ENCODE measurements at regions not wholly inside any gene's neighbourhood (a gene's known extent, or its start where the extent isn't known, plus 50 kb on each side); places are given as distances from the start of the nearest gene placed in this dataset.
"Not testable (repeated sequence)": the region's sequence is repeated elsewhere in the genome, so short reads cannot be mapped to it uniquely, and the experiment has no call there.

DNA sequence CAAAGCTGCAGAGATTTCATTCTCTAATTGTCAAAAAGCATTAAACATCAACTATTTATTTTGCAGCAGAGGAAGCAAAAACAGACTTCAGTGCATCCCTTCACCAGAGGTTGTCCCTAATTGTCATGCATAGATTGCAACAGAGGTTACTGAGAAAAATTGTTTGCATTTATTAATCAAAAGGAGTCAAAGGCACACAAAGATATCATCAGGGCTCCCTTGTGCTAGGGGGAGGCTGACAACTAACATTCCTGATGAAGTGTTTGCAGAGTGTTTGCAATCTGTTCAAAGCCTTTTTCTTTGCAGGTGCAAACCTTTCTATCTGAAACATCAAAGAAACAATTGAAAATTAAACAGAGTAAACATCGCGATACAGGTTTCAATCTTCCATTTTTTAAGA is 227.5 kb downstream of the TEX36 start:
- DNase-seq (ENCODE audit: low spot score) = no peak

DNA sequence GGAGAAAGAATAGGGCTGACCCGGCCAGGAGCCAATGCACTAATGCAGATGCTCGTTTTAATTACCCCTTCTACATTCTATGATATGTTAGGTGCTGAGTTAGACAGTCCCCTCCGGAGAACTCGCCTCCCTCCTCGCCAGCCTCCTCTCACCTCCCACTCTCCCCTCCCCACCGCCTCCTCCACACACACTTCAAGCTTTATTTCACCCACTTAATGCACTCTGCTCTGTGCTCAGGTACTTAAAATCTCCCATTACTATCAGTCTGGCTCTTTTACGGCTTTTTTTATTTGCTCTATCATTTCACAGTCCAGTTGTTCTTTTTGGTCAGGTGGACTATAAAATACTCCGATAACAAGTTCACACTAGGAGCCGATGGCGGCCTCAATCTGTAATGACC is 231.6 kb downstream of the TEX36 start:
- no peak for DNase-seq (ENCODE audit: low spot score)

DNA sequence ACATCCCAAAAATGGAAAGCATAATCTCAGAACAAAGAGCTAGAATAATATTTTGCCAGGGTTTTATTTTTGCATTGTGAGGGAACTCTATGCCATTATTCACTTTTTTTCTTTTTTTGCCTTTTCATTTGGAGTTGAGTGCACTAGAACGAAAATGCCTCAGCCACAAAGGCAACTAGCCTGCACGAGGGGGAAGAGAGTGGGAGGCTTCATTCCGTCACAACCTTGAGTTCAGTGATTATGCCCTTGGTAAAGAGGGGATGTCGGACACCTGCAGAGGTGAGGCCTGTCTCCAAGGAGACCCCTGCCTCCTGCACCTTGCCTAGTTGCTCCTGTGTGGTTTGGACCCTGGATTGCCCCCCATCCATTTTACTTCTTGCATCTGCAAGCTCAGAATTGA is 232.7 kb downstream of the TEX36 start:
- no peak for DNase-seq (ENCODE audit: low spot score)

DNA sequence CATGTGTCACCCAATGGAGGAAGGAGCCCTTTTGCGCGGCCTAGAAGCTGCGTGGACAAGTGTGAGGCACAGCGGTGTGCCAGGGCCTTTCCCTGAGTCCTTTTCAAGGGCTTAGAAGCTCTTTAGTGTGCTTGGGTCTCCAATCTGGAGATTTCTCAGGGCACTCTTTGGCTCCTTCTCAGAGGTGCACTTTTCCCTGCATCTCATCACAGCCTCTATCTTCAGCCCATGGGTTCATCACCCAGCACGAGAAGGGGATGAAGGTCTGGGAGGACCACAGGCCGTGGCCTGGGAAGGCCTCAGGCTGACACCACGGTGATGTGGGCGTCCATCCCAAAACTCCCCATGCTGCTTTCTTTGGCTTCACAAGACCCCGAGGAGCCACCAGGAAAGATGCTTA is 233.4 kb downstream of the TEX36 start:
- DNase-seq (ENCODE audit: low spot score) = no peak

DNA sequence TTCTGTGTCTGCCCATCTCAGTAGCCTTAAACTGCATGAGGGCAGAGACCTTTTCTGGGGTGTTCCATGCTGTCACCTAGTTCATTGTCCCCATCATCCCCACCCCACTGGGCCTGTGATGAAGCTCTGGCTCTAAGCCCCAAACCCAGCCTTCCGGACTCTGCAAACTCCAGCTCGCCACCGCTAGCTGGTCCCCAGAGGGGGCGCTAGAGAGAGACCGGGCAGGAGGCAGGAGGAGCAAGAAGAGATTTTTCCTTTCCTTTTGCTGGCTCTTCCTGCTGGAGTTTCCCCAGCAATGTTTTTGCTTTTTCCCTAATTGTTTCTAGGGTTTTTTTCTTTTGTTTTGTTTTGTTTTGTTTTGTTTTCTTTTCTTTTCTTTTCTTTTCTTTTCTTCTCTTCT is 234.4 kb downstream of the TEX36 start:
- peak; percentile 42 for DNase-seq (ENCODE audit: low spot score)

DNA sequence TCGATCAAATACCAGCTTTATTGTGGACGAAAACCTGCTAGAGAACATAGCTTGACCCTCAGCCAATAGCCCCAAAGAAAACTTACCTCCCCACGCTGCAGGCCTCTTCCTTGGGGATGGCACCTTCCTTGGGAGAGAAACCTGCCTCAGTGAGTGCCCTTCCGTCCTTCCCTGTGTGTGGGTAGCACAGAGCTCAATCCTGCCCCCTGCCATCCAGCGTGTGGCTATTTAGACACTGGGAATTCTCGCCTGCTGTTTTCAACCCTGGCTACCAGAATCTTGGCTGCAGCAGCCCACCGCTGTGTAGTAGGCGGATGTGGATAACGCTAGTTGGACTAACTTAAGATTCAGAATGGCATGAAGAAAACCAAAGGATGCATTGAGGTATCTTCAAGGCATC is 238.2 kb downstream of the TEX36 start:
- DNase-seq (ENCODE audit: low spot score) = no peak

DNA sequence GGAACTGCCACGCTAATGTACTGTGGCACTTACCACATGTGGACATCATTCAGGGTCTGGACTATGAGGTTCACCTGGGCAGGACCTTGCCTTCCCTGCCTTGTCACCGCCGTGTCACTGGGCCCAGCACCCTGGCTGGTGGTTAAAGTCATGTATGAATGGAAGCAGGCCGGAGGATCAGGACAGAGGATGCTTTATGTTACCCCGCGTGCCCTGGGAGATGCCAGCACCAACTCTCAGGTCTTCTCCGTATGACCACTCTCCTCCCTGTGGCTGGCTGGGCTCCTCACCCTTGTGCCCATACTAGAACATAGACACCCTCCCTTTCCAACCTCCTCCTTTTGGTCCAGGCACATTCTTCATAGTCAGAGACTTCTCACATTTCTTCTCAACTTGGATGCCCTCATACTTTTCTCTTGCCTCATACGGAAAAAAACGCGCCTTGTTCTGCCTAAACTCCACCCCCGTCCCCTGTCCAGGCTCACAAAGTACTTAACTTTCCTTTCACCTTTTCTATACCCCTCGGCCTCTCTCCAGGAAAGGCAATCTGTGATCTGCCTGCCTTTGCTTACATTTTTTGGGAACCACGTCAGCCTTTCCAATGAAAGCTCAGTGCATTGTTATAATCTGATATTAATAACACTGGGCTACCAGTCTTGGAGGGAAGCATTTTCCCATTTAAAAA is 240.0 kb downstream of the TEX36 start:
- no peak for DNase-seq (ENCODE audit: low spot score)

DNA sequence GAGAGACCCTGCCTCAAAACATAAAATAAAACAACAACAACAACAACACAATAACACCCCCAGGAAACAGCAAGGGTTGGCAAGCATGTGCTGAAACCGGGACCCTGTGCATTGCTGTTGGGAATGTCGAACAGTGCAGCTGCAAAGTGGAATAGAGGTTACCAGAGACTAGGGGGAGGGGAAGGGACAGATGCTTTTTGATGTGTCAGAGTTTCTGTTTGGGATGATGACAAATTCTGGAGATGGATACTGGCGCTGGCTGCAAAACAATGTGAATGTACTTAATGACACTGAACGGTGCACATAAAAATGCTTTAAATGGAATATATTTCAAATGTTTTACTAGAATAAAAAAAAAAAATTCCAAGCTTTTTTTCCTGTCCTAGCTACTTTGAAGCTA is 241.8 kb downstream of the TEX36 start:
- DNase-seq (ENCODE audit: low spot score) = no peak

DNA sequence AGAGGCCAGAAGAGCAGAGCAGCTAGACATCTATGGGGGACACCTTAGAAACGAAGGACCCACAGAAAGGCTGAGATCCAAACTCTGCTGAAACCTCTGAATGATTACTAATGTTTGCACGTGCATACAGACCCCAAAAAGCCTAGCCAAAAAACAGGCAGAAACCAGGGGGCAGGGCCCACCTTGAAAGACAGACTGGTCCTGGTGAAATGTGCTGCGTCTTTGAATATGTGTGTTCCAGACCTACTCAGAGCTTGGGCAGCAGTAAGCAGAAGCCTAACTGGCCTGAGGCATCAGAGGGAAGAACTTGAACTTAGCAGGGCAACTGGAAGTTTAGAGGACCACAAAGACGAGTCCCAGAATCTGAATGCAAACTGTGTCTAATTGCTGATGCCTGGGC is 251.8 kb downstream of the TEX36 start:
- DNase-seq (ENCODE audit: low spot score) = no peak

DNA sequence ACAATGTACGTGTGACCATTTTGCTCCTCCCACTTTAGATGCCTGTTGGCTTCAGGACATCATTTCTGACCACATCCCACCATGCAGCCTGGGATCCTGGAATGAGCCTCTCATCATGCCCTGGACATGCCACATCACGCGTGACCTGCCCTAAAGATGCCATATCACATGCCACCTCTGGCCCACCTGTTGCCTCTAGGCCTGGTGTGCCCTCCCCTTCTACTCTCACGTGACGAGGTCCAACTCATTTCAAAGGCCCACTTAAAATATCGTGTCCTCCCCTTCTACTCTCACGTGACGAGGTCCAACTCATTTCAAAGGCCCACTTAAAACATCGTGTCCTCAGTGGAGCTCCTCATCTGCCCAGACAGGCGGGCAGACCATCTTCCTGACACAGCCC is 254.9 kb downstream of the TEX36 start:
- DNase-seq (ENCODE audit: low spot score) = no peak

DNA sequence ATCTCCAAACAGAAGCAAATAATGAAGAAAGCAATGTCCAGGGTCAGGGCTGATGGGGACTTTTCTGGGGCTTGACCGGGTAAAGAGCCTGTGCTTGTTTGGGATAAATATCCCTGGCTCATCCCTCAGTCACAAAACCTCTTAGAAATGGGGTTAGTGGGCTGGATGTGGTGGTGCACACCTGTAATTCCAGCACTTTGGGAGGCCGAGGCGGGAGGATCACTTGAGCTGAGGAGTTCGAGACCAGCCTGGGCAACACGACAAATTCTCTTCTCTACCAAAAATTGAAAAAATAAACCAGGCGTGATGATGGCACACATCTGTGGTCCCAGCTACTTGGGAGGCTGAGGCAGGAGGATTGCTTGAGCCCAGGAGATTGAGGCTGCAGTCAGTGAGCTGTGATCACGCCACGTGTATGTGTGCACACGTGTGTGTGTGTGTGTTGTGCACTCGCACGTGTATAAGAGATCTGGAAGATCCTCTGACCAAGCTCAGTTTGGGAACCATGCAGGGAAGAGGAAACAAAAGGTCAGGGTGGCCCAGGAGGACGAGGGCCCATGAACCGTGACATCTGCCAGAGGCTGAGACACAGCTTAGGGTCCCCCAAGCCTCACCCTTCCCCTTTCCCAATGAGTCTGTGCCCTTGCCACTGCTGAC is 258.6 kb downstream of the TEX36 start:
- DNase-seq (ENCODE audit: low spot score) = no peak

DNA sequence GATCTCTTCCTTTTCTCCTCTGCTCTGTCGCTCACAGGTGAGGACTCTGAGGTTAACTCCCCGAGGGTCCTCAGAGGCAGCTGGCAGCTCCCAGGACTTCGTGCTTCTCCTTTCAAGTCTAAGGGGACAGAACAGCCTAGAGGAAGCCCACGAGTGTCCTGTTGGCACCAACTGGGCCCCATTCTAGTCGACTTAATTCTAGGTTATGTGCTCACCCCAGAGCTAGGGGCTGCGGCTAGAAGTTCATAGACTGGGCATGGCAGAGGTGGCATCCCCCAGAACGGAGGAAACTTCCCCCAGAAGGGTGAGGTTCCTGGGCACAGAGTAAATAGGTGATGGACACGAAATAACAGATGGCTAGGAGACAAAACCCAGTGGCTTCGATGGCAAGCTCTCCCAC is 259.4 kb downstream of the TEX36 start:
- DNase-seq (ENCODE audit: low spot score) = no peak

DNA sequence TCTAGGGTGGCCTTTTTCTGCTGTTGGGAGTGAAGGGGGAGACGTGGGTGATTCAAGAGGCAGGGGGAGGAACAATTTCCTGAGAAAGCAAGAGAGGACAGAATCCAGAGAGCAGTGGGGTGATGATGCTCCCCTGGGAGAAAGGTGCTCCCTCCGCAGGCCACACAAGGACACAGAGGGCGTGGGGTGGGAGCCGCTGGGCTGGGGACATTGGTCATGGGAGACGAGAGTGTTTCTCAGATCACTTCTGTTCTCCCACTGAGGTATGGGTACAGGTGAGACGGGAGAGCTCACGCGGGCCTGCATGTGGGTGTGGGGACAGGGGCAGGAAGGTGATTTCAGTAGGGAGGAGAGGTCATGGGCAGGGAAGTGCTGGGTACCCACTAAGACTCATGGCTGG is 259.5 kb upstream of the CTBP2 start:
- no peak for DNase-seq (ENCODE audit: low spot score)

DNA sequence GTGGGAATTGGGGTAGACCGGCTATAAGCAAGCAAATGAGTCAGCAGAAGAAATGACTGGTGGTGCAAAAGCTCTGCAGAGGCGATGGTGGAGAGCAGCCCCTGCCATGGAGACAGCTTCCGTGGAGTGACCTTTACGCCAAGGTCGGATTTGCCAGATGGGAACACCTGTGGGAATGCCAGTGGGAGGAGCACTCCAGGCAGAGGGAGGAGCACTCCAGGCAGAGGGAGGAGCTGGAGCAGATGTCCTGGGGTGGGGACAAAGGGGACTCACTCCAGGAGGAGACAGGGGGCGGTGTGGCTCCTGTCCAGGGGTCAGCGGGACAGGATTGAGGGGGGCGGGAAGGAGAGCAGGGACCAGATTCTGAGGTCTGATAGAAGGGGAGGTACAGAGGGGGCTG is 258.8 kb upstream of the CTBP2 start:
- no peak for DNase-seq (ENCODE audit: low spot score)

DNA sequence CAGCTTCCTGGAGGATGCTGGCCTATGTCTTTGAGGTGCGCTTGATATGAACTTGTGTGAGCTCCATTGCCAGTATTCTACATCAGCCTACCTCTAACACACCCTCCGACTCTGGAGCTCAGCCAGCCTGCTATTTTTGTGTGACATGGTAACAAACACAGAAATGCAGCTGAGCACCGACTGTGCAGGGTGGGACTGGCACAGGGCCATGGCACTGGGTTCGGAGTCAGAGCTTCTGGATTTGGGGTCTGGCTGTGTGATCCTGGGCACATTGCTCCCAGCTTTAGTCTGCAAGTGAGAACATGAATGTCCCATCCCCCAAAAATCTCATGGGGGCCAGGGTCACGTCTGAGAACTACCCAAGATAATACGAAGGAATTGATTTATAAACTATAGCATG is 257.2 kb upstream of the CTBP2 start:
- no peak for DNase-seq (ENCODE audit: low spot score)

DNA sequence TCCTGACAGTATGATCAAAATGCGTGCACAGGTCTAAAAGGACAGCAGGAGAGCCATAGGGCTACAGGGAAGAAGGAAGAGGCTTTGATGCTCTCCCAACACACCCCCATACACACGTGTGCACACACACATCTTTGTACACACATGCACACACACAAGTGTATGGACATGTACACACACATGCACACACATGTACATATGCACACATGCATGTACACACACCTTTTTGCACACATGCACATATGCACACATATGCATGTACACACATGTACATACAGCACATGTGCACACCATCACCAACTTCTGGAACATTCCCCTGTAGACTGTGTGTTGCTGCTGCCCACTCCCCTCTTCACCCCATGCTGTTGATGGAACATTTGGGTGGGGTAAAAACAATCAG is 255.6 kb upstream of the CTBP2 start:
- DNase-seq (ENCODE audit: low spot score) = no peak

DNA sequence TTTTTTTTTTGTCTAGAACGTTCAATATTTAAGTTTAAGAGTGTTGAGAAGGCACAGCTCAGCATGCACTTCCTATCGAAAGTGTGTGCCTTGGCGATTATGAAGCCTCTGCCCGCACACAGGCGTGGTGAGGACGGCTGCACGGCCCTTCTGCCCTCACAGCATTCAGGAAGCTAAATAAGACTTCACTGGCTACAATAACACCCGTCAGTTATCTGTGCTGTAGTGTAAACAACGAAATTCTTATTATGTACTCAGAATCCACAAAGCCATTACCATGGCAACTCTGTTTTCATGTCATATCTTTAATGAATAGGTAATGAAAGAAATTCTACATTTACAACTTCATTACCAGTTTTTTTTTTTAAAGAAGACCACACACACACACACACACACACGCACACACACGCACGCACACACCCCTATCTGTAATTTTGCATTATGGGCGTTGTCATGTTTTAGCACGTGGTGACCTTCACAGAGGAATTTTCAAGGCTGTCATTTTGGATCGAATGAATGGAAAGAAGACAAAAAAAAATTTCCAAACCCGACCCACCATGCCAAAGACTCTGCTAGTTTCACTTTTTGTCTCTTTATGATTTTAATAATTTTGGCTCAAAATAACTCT is 254.8 kb upstream of the CTBP2 start:
- DNase-seq (ENCODE audit: low spot score) = no peak

DNA sequence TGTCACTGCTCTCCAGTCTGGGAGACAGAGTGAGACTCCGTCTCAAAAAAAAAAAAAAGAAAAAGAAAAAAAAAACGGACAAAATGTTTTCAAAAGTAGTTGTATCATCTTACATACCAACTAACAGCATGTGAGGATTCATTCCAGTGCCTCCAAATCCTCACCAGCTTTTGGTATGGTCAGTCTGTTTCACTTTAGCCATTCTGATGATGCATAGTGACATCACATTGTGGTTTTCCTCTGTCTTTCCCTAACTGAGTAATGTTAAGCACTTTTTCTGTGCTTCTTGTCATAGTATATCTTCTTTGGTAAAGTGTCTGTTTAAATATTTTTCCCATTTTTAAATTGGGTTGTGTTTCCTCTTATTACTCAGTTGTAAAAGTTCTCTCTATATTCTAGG is 251.4 kb upstream of the CTBP2 start:
- peak; percentile 84 for DNase-seq (ENCODE audit: low spot score)

DNA sequence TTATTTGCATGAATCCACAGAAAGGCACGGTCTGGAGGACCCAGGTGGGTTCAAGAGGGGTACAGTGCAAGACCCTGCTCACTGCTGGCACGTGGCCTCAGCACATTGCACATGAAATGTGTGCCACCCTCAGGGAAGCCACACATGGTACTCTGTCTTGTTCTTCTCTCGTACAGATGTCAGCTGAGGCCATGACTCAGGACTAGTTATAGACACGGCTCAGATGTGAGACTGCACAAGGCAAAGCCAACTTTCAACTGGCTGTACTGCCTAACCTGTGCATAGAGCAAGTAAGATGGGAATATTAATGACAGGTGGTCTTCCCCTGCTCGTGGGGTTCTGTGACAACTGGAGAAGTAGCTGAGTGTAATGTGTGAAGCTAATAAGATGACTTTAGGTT is 249.4 kb upstream of the CTBP2 start:
- no peak for DNase-seq (ENCODE audit: low spot score)

DNA sequence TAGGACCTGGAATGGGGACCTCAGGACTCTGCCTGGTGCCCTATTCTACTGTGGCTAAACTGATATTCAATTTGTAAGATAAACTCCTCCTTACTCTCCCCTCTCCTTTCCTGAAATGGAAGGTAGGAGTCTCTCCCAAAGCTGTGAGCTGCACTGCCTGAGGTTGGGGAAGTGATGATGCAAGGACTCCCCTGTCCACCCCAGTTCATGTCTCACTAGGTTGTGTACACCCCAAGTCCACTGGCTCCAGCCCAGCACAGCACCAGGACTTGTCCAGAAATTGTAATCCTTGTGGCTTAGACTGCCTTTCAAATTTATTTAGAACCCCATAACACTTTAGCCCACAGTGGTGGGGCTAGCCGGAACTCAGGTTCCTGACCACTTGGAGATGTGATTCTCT is 247.2 kb upstream of the CTBP2 start:
- no peak for DNase-seq (ENCODE audit: low spot score)

DNA sequence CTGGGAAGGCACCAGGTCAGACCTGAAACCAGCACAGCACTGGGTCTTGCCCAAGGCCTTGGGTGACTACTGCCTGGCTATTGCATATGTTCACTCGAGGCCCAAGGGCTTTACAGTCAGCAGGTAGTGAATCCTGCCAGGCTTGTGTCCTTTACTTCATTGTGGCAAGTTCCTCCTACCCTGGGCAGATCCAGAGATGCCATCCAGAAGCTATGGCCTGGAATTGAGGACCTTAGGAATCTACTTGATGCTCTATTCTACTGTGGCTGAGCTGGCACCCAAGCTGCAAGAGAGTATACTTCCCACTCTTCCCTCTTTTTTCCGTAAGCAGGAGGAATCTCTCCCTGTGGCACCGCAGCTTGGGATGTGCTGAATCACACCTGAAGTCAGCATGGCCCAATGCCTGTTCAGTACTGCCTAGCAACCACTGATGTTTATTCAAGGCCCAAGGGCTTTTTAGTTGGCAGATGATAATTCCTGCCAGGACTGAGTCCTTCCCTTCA is 246.7 kb upstream of the CTBP2 start:
- DNase-seq (ENCODE audit: low spot score) = peak; percentile 80

DNA sequence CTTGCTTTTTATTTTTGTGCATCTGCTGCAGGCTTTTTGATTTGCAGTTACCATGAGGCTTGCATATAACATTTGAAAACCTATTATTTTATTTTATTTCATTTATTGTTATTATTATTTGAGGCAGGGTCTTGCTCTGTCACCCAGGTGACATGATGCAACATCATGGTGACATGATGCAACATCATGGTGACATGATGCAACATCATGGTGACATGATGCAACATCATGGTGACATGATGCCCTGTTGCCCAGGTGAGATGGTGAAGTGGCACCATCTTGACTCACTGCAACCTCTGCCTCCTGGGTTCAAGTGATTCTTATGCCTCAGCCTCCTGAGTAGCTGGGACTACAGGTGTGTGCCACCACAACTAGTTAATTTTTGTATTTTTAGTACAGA is 244.5 kb upstream of the CTBP2 start:
- not testable (repeated sequence) for DNase-seq (ENCODE audit: low spot score)

DNA sequence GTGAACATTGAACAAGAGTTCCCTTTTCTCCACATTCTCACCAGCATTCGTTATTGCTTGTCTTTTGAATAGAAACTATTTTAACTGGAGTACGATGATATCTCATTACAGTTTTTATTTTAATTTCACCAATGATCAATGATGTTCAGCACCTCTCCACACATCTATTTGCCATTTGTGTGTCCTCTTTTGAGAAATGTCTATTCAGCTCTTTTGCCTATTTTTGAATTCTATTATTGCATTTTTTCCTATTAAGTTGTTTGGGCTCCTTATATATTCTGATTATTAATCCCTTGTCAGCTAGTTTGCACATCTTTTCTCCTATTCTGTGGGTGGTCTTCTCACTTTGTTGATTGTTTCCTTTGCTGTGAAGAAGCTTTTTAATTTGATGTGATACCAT is 241.1 kb upstream of the CTBP2 start:
- DNase-seq (ENCODE audit: low spot score) = no peak

All from H4 (cell line).